ENCODE measurements at regions not wholly inside any gene's neighbourhood (a gene's known extent, or its start where the extent isn't known, plus 50 kb on each side); places are given as distances from the start of the nearest gene placed in this dataset.

DNA sequence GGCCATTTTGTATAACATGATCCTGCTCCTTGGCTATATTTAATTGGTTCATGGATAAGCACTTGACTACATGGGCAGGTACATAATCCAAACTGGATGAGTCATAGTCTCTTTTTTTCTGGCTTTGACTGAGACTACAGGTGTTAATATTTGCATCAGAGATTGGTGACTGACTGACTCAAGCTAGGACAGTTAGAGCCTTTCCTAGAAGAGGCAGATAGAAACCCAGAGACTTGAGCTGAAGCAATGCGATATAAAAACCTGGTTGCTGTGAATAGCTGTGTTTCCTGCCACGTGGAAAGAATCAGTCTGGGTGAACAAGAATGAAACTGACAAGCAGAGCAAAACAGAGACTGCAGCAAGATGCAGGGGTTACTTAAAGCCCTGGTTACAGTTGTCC lies 81.0 kb downstream of the SAMD9 start:
- H3K27ac ChIP-seq (ENCODE audit: low read depth in 1 of 2, low read length in 2 of 2) = no peak overlapping the region
- H3K27me3 ChIP-seq (ENCODE audit: control insufficient read depth in 1 of 2, insufficient read depth in 2 of 2, low read length in 1 of 2) = no peaks in the 10 kb centered on the region
- no peaks in the 10 kb centered on the region for H3K4me1 ChIP-seq (ENCODE audit: control insufficient read depth in 1 of 2, insufficient read depth in 2 of 2, low read length in 2 of 2)
- H3K36me3 ChIP-seq (ENCODE audit: control insufficient read depth in 1 of 2, insufficient read depth in 2 of 2, low read length in 1 of 2) = no peaks in the 10 kb centered on the region
- H3K9me3 ChIP-seq (ENCODE audit: control insufficient read depth, low read length) = no peaks in the 10 kb centered on the region
- intact Hi-C loops (cut with DNase I) = no loop called here
- WGBS, 2 donors = 43 to 46% methylated on average over 2 of the region's 2 CpGs
- ATAC-seq (ENCODE audit: low FRiP score) = no peak
- no peak overlapping the region for H3K4me3 ChIP-seq (ENCODE audit: low read length in 2 of 2)
- DNase-seq = no peak

DNA sequence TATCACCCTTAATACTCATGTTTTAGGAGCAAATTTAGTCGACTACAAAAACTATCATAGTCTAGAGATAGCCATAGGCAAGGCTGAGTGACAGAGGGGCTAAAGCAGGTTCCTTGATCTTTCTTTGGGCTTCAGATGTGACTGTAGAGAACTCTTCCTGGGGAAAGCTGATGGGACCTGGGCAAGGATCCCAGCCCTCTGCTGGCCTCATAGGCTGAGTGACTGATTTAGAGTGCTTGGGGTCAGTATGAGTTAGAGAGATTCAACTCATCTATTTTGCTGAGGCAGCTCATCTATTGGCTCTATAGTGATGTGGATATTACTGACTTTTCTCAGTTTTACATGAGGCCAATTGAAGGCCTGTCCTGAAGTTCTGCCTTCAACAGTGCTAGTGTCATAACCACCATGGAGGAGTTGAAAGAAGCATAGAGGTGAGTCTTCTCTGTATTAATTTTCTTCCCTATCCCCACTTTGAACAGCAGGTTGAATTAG lies 81.6 kb downstream of the SAMD9 start:
- Histone ChIP-seq H3K9me3 (ENCODE audit: control insufficient read depth, low read length) (no peaks in the 10 kb centered on the region), H3K36me3 (ENCODE audit: control insufficient read depth in 1 of 2, insufficient read depth in 2 of 2, low read length in 1 of 2) (no peaks in the 10 kb centered on the region), H3K4me3 (ENCODE audit: low read length in 2 of 2) (no peak overlapping the region), H3K27me3 (ENCODE audit: control insufficient read depth in 1 of 2, insufficient read depth in 2 of 2, low read length in 1 of 2) (no peaks in the 10 kb centered on the region), H3K4me1 (ENCODE audit: control insufficient read depth in 1 of 2, insufficient read depth in 2 of 2, low read length in 2 of 2) (no peaks in the 10 kb centered on the region), H3K27ac (ENCODE audit: low read depth in 1 of 2, low read length in 2 of 2) (no peak overlapping the region)
- 78 to 86% methylated on average over 1 of the region's 1 CpG for WGBS, 2 donors
- DNase-seq (no peak), ATAC-seq (ENCODE audit: low FRiP score) (no peak)
- intact Hi-C loops (cut with DNase I) = no loop called here

DNA sequence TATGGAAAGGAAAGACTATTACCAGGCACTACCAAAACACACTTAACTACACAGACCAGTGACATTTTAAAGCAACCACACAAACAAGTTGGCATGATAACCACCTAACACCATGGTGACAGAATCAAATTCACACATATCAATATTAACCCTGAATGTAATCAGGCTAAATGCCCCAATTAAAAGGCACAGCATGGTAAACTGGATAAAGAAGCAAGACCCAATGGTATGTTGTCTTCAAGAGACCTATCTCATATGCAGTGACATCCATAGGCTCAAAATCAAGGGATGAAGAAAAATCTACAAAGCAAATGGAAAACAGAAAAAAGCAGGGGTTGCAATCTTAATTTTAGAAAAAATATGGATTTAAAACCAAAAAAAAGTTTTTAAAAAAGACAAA lies 86.0 kb downstream of the SAMD9 start:
- Histone ChIP-seq H3K36me3 (ENCODE audit: control insufficient read depth in 1 of 2, insufficient read depth in 2 of 2, low read length in 1 of 2) (no peaks in the 10 kb centered on the region), H3K4me1 (ENCODE audit: control insufficient read depth in 1 of 2, insufficient read depth in 2 of 2, low read length in 2 of 2) (no peaks in the 10 kb centered on the region), H3K27me3 (ENCODE audit: control insufficient read depth in 1 of 2, insufficient read depth in 2 of 2, low read length in 1 of 2) (no peaks in the 10 kb centered on the region), H3K27ac (ENCODE audit: low read depth in 1 of 2, low read length in 2 of 2) (no peak overlapping the region), H3K9me3 (ENCODE audit: control insufficient read depth, low read length) (no peaks in the 10 kb centered on the region), H3K4me3 (ENCODE audit: low read length in 2 of 2) (no peak overlapping the region)
- DNase-seq (no peak), ATAC-seq (ENCODE audit: low FRiP score) (no peak)
- intact Hi-C loops (cut with DNase I) = no loop called here

DNA sequence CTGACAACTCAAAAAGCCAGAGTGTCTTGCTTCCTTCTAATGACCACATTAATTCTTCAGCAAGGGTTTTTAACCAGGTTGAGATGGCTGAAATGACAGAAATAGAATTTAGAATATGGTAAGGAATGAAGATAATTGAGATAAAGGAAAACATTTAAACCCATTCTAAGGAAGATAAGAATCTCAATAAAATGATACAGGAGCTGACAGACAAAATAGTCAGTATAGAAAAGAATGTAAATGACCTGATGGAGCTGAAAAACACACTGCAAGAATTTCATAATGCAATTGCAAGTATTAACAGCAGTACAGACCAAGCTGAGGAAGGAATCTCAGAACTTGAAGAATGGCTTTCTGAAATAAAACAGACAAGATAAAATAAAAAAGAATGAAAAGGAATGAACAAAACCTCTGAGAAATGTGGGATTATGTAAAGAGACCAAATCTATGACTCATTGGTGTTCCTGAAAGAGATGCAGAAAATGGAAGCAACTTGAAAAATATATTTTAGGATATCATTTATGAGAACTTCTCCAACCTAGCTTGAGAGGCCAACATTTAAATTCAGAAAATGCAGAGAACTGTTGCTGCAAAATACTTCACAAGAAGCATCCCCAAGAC lies 87.1 kb downstream of the SAMD9 start:
- no peaks in the 10 kb centered on the region for H3K36me3 ChIP-seq (ENCODE audit: control insufficient read depth in 1 of 2, insufficient read depth in 2 of 2, low read length in 1 of 2)
- intact Hi-C loops (cut with DNase I) = no loop called here
- H3K9me3 ChIP-seq (ENCODE audit: control insufficient read depth, low read length) = no peaks in the 10 kb centered on the region
- no peak overlapping the region for H3K4me3 ChIP-seq (ENCODE audit: low read length in 2 of 2)
- H3K4me1 ChIP-seq (ENCODE audit: control insufficient read depth in 1 of 2, insufficient read depth in 2 of 2, low read length in 2 of 2) = no peaks in the 10 kb centered on the region
- H3K27me3 ChIP-seq (ENCODE audit: control insufficient read depth in 1 of 2, insufficient read depth in 2 of 2, low read length in 1 of 2) = no peaks in the 10 kb centered on the region
- no peak for DNase-seq
- no peak for ATAC-seq (ENCODE audit: low FRiP score)
- no peak overlapping the region for H3K27ac ChIP-seq (ENCODE audit: low read depth in 1 of 2, low read length in 2 of 2)

DNA sequence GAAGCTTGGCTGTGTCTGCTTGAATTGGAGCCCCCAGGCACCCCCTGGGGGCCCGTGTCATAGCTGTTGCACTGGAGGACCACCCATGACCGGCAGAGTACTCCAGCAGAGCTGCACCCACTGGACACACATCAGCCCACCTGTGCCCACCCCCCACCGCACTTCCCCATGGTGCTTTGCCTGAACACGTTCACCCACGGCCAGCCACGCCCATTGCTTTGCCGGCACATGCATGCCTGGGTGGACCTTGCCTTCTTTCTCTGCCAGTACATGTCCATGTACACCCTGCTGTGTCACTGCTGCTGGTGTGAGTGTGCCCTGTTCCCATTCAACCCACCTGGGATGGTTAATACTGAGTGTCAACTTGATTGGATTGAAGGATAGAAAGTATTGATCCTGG lies 88.7 kb downstream of the SAMD9 start:
- Histone ChIP-seq H3K27me3 (ENCODE audit: control insufficient read depth in 1 of 2, insufficient read depth in 2 of 2, low read length in 1 of 2) (no peaks in the 10 kb centered on the region), H3K36me3 (ENCODE audit: control insufficient read depth in 1 of 2, insufficient read depth in 2 of 2, low read length in 1 of 2) (no peaks in the 10 kb centered on the region), H3K9me3 (ENCODE audit: control insufficient read depth, low read length) (no peaks in the 10 kb centered on the region), H3K4me3 (ENCODE audit: low read length in 2 of 2) (no peak overlapping the region), H3K27ac (ENCODE audit: low read depth in 1 of 2, low read length in 2 of 2) (no peak overlapping the region), H3K4me1 (ENCODE audit: control insufficient read depth in 1 of 2, insufficient read depth in 2 of 2, low read length in 2 of 2) (no peaks in the 10 kb centered on the region)
- WGBS, 2 donors = 83 to 88% methylated on average over 7 of the region's 7 CpGs
- intact Hi-C loops (cut with DNase I) = no loop called here
- DNase-seq = no peak
- no peak for ATAC-seq (ENCODE audit: low FRiP score)

DNA sequence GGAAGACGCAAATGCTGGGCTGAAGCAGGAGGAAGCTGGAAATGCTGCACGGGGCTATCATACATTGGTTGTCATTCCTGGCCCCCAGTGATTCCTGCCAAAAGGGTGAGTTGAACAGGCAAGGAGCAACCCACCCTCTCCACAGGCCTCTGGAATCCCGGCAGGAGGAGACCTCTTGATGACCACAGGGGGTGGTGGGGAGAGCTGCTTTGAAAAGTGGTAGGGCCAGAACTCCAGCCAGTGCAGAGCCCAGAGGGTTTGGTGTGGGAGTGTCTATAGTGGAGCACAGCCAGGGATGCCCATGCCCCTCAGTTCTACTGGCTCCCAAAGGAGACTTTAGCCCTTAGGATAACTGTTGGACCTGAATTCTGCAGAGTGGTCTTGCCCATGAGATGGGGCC lies 89.2 kb downstream of the SAMD9 start:
- no peaks in the 10 kb centered on the region for H3K36me3 ChIP-seq (ENCODE audit: control insufficient read depth in 1 of 2, insufficient read depth in 2 of 2, low read length in 1 of 2)
- H3K27ac ChIP-seq (ENCODE audit: low read depth in 1 of 2, low read length in 2 of 2) = no peak overlapping the region
- H3K27me3 ChIP-seq (ENCODE audit: control insufficient read depth in 1 of 2, insufficient read depth in 2 of 2, low read length in 1 of 2) = no peaks in the 10 kb centered on the region
- intact Hi-C loops (cut with DNase I) = no loop called here
- no peak overlapping the region for H3K4me3 ChIP-seq (ENCODE audit: low read length in 2 of 2)
- H3K9me3 ChIP-seq (ENCODE audit: control insufficient read depth, low read length) = no peaks in the 10 kb centered on the region
- H3K4me1 ChIP-seq (ENCODE audit: control insufficient read depth in 1 of 2, insufficient read depth in 2 of 2, low read length in 2 of 2) = no peaks in the 10 kb centered on the region
- DNase-seq (no peak), ATAC-seq (ENCODE audit: low FRiP score) (no peak)
- 79 to 83% methylated on average over 3 of the region's 3 CpGs for WGBS, 2 donors

DNA sequence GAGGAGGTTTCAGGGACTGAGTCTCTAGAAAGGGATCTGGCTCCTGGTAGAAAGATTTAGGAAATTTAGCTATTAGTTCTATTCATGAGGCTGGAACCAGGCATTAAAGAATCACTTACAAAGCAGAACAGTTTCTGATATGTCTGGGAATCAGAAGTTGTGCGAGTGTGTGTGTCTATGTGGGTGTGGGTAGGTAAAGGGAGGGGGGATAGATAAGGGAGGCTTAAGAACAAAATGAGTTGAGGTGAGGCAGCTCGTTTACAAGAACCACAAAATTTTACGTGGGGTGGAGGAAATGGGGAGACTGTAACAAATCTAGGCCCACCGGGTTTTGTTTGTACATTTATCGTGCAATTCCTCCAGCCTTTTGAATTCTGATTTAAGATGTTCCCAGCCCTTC lies 90.7 kb downstream of the SAMD9 start:
- H3K9me3 ChIP-seq (ENCODE audit: control insufficient read depth, low read length) = no peaks in the 10 kb centered on the region
- intact Hi-C loops (cut with DNase I) = no loop called here

DNA sequence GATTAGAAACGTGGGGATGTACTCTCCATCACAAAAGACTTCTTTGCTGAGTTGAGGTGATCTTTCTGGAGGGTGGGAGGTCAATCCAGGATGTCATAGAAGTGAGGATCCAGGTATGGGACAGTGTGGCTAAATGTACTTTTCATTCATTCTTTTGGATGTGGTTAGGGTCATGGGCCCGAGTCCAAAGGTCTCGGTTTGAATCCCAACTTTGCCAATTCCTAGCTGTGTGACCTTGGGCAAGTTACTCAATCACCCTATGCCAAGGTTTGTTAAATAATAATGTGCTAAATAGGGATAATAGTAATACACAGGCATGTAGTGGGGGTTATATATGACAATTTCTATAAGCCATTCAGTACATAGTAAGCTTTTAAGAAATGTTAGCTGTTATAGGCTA lies 91.4 kb downstream of the SAMD9 start:
- DNase-seq (no peak), ATAC-seq (ENCODE audit: low FRiP score) (no peak)
- intact Hi-C loops (cut with DNase I) = no loop called here
- Histone ChIP-seq H3K9me3 (ENCODE audit: control insufficient read depth, low read length) (no peaks in the 10 kb centered on the region), H3K4me1 (ENCODE audit: control insufficient read depth in 1 of 2, insufficient read depth in 2 of 2, low read length in 2 of 2) (no peaks in the 10 kb centered on the region), H3K27me3 (ENCODE audit: control insufficient read depth in 1 of 2, insufficient read depth in 2 of 2, low read length in 1 of 2) (no peaks in the 10 kb centered on the region), H3K36me3 (ENCODE audit: control insufficient read depth in 1 of 2, insufficient read depth in 2 of 2, low read length in 1 of 2) (no peaks in the 10 kb centered on the region), H3K27ac (ENCODE audit: low read depth in 1 of 2, low read length in 2 of 2) (no peak overlapping the region), H3K4me3 (ENCODE audit: low read length in 2 of 2) (no peak overlapping the region)
- WGBS, 2 donors = 73 to 76% methylated on average over 3 of the region's 3 CpGs

More for the DNA sequence above, 90.7 kb downstream of the SAMD9 start:
- no peak overlapping the region for H3K27ac ChIP-seq (ENCODE audit: low read depth in 1 of 2, low read length in 2 of 2)
- no peaks in the 10 kb centered on the region for H3K36me3 ChIP-seq (ENCODE audit: control insufficient read depth in 1 of 2, insufficient read depth in 2 of 2, low read length in 1 of 2)
- no peaks in the 10 kb centered on the region for H3K4me1 ChIP-seq (ENCODE audit: control insufficient read depth in 1 of 2, insufficient read depth in 2 of 2, low read length in 2 of 2)
- WGBS, 2 donors = 77 to 82% methylated on average over 5 of the region's 5 CpGs
- ATAC-seq (ENCODE audit: low FRiP score) (no peak), DNase-seq (no peak)
- H3K27me3 ChIP-seq (ENCODE audit: control insufficient read depth in 1 of 2, insufficient read depth in 2 of 2, low read length in 1 of 2) = no peaks in the 10 kb centered on the region
- H3K4me3 ChIP-seq (ENCODE audit: low read length in 2 of 2) = no peak overlapping the region

DNA sequence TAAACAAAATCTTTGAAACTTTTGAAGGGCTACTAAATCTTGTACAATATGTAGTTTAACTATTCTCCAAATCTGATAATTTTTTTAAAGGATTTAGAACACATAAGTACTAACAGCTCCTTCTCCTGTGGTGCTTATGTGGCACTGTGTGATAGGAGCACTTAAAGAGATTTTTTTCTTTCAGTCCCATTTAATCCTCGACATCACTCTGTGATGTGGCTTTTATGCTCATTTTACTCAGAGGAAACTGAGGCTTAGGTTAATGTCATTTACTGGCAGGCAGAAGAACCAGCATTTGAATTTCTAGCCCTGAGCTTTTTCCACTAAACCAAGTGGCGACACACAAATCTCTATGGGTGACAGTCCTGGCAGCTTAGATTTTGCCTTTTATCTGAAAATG lies 92.4 kb downstream of the SAMD9 start:
- intact Hi-C loops (cut with DNase I) = no loop called here
- H3K4me3 ChIP-seq (ENCODE audit: low read length in 2 of 2) = no peak overlapping the region
- ATAC-seq (ENCODE audit: low FRiP score) (no peak), DNase-seq (no peak)
- 82 to 87% methylated on average over 2 of the region's 2 CpGs for WGBS, 2 donors
- no peaks in the 10 kb centered on the region for H3K9me3 ChIP-seq (ENCODE audit: control insufficient read depth, low read length)
- H3K36me3 ChIP-seq (ENCODE audit: control insufficient read depth in 1 of 2, insufficient read depth in 2 of 2, low read length in 1 of 2) = no peaks in the 10 kb centered on the region
- no peaks in the 10 kb centered on the region for H3K27me3 ChIP-seq (ENCODE audit: control insufficient read depth in 1 of 2, insufficient read depth in 2 of 2, low read length in 1 of 2)
- H3K27ac ChIP-seq (ENCODE audit: low read depth in 1 of 2, low read length in 2 of 2) = no peak overlapping the region
- no peaks in the 10 kb centered on the region for H3K4me1 ChIP-seq (ENCODE audit: control insufficient read depth in 1 of 2, insufficient read depth in 2 of 2, low read length in 2 of 2)

Measured in aorta (tissue), 5 donors.